Cardiac fibroblast (primary cell): ENCODE measurements at regions not wholly inside any gene's neighbourhood (a gene's known extent, or its start where the extent isn't known, plus 50 kb on each side); places are given as distances from the start of the nearest gene placed in this dataset.

ENCODE experiments used
- DNase-seq, 2 donors: peaks; one replicate each; pipeline versions ENCODE4 v3.0.0 to v3.0.0-alpha.2; 2010; ENCODE audit warnings: low read depth in 2 of 2
- H3K4me3 ChIP-seq, 2 donors: replicated peaks in 1 of 2; 1 replicate in 1 of 2; 2 replicates in 1 of 2; pipeline ENCODE4 v1.5.1; 2011; ENCODE audit warnings: low read depth in 2 of 2, low read length in 2 of 2, mild to moderate bottlenecking in 2 of 2, moderate library complexity in 1 of 2
- TF ChIP-seq, protein P1 (sequence below): IDR thresholded peaks from one replicate; pipeline ENCODE4 v1.5.1; 2011; ENCODE audit warnings: low read depth, mild to moderate bottlenecking, low read length, inconsistent platforms

- no peak overlapping the region for H3K4me3 ChIP-seq
- TF ChIP-seq, protein P1, sequence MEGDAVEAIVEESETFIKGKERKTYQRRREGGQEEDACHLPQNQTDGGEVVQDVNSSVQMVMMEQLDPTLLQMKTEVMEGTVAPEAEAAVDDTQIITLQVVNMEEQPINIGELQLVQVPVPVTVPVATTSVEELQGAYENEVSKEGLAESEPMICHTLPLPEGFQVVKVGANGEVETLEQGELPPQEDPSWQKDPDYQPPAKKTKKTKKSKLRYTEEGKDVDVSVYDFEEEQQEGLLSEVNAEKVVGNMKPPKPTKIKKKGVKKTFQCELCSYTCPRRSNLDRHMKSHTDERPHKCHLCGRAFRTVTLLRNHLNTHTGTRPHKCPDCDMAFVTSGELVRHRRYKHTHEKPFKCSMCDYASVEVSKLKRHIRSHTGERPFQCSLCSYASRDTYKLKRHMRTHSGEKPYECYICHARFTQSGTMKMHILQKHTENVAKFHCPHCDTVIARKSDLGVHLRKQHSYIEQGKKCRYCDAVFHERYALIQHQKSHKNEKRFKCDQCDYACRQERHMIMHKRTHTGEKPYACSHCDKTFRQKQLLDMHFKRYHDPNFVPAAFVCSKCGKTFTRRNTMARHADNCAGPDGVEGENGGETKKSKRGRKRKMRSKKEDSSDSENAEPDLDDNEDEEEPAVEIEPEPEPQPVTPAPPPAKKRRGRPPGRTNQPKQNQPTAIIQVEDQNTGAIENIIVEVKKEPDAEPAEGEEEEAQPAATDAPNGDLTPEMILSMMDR = no peak
- no peak for DNase-seq
Measured at GRCh38 chr22:34160141-34160783, 240.0 kb upstream of the LARGE1 start.

DNA sequence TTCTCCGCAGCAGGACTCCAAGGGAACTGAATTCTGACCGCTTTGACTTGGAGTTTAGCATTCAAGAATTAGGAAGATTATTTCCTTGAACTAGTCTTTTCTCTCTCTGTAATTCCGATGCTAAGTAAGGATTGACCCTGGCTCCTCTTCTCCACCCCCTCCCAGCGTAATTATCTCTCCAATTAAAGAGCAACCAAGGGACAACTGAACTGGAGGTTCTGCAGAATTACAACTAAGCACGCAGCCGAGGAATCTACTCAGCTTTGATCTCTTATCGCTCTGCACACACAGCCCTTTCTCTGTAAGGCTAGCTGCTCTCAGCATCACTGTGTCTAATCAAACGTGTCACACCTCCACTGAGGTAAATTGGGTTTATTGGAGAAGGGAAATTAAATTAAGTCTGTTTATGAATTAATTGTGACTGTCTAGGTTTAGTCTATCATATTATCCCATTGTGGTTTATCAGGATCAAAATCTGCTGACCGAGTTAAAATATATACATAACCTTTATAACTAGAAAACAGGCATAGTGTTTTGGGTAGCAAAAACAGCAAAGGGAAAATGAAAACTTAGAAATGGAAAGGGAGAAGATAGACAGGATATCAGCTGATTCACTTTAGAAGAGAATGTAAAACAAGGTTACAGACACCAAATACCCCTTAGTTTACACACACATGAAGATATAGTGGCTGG lies 241.3 kb upstream of the LARGE1 start:
- TF ChIP-seq, protein P1 = no peak
- H3K4me3 ChIP-seq = no peak overlapping the region
- no peak for DNase-seq

DNA sequence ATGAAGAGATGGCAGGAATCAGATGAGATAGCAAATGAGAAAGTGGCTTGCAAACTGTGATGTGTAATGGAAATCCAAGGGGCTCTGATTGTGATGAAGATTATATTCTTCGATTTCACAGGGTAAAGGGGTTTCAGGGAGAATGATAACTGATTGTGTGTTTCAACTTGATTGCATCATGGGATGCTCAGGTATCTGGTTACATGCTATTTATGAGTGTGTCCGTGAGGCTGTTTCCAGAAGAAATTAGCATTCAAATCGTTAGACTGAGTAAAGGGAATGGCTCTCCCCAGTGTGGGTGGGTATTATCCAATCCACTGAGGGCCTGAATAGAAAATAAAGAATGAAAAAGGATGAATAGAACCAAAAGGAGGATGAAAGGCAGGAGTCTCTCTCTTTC lies 278.7 kb upstream of the LARGE1 start:
- no peak overlapping the region for H3K4me3 ChIP-seq
- TF ChIP-seq, protein P1 = no peak
- no peak for DNase-seq

DNA sequence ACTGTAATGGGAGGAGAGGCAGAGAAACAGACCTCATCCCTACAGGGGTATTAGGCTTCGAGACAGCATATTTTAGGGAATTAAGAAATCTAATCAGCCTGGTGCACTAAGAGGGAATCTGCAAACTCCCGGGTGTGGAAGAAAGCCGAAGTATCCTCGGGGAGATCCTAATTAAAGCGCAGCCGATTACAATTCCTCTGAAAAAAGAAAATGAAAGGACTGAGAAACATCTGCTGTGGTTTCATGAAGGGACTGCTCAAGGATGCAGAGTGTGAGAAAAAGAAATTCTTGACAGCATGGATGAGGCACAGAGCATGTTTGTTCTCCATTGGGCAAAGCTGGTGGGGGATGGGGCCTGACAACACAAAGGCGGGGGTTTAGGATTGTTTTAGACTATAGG lies 290.0 kb upstream of the LARGE1 start:
- H3K4me3 ChIP-seq = no peak overlapping the region
- DNase-seq = no peak

DNA sequence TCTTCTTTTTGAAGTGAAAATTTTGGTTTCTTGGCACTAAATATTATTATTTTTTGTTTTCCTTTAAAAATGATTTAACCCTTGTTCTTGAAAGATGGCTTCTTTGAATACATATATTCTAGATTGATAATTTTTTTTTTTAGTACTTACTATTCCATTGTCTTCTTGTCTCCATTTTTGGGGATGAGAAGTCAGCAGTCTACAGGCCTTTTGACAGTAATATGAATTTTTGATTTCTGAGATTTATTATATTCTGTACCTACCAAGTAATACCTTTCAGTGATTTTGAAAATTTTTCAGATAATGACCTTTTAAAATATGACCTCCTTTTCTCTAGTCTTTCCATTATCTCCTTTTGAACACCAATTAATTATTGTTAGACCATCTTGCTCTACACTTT lies 294.1 kb upstream of the LARGE1 start:
- TF ChIP-seq, protein P1 = no peak
- no peak for DNase-seq
- no peak overlapping the region for H3K4me3 ChIP-seq

More for the DNA sequence above, 290.0 kb upstream of the LARGE1 start:
- TF ChIP-seq, protein P1 = no peak

GRCh38 chr22:34225278-34225677 lies 305.0 kb upstream of the LARGE1 start:
- no peak for DNase-seq
- TF ChIP-seq, protein P1 = no peak
- H3K4me3 ChIP-seq = no peak overlapping the region
